A549 (cell line): ENCODE measurements at regions not wholly inside any gene's neighbourhood (a gene's known extent, or its start where the extent isn't known, plus 50 kb on each side); places are given as distances from the start of the nearest gene placed in this dataset.

Source experiments
- ATAC-seq, 2 experiments: fragments of 200-7000 bp in 1 of 2; fragments of >200 bp in 1 of 2; cut with Nextera tagmentation in 1 of 2; cut with Tn5 transposase in 1 of 2; 3 replicates each; pipeline versions ENCODE4 v1.8.0 to v1.9.1; 2018 to 2020; ENCODE audit warnings: mild to moderate bottlenecking in 1 of 2, moderate library complexity in 1 of 2
- CTCF ChIA-PET: fragments of 300-600 bp; sonication (Branson Sonifier 250); formaldehyde crosslinking; extraction: SDS; loops from one replicate; lab custom pipeline; 2021; ENCODE audit warnings: antibody characterized with exemption, inconsistent platforms; lab: Yijun Ruan, JAX
- POLR2A ChIA-PET: fragments of 350-600 bp; formaldehyde crosslinking; extraction: SDS; loops from one replicate; lab custom pipeline; 2021; ENCODE audit warnings: antibody characterized with exemption, inconsistent platforms; lab: Yijun Ruan, JAX
- DNase-seq, 2 experiments: peaks; one replicate each; pipeline versions ENCODE4 v3.0.0 to v3.0.0-alpha.2; 2011 to 2016; ENCODE audit warnings: low read depth in 1 of 2, low spot score in 1 of 2
- FAIRE-seq: peaks from 2 replicates; lab custom pipeline; 2011; peaks lifted over from hg19 to GRCh38; lab: Jason Lieb, UNC
- H3K27ac ChIP-seq, 2 experiments: fragments of >200 bp; sonication (Bioruptor Twin); formaldehyde crosslinking; 3 replicates each; pipeline ENCODE4 v1.5.1; 2016 to 2017
- H3K4me1 ChIP-seq: fragments of >200 bp; sonication (Bioruptor Twin); formaldehyde crosslinking; 3 replicates; pipeline ENCODE4 v1.6.1; 2016
- H3K4me2 ChIP-seq: fragments of >200 bp; sonication (Bioruptor Twin); formaldehyde crosslinking; 3 replicates; pipeline ENCODE4 v1.6.1; 2016
- H3K4me3 ChIP-seq: fragments of >200 bp; sonication (Bioruptor Twin); formaldehyde crosslinking; 3 replicates; pipeline ENCODE4 v1.5.1; 2016
- H3K9me3 ChIP-seq: fragments of >200 bp; sonication (Bioruptor Twin); formaldehyde crosslinking; 3 replicates; pipeline ENCODE4 v1.6.1; 2016
- CBX2 ChIP-seq: fragments of 200-600 bp; sonication (generic); IDR thresholded peaks from 2 replicates; pipeline ENCODE4 v1.6.1; 2016; ENCODE audit warnings: low read depth, mild to moderate bottlenecking, borderline replicate concordance
- CEBPB ChIP-seq, 2 experiments: fragments of >200 bp in 1 of 2; sonication (Bioruptor Twin) in 1 of 2; formaldehyde crosslinking in 1 of 2; IDR thresholded peaks; 2 replicates each; pipeline ENCODE4 v1.6.1; 2012 to 2016
- CHD4 ChIP-seq: fragments of 200-600 bp; sonication (generic); IDR thresholded peaks from 2 replicates; pipeline ENCODE4 v1.6.1; 2016; ENCODE audit warnings: antibody characterized with exemption, mild to moderate bottlenecking, borderline replicate concordance
- E2F6 ChIP-seq: IDR thresholded peaks from 2 replicates; pipeline ENCODE4 v1.6.1; 2012; ENCODE audit warnings: low read depth, borderline replicate concordance
- ESRRA ChIP-seq: fragments of 150-350 bp; IDR thresholded peaks from 2 replicates; pipeline ENCODE4 v1.6.1; 2014; ENCODE audit warnings: mild to moderate bottlenecking, low read length, borderline replicate concordance
- FOSB ChIP-seq: fragments of 250-450 bp; sonication (Bioruptor Pico); IDR thresholded peaks from 2 replicates; pipeline ENCODE4 v1.5.0; 2020; ENCODE audit warnings: mild to moderate bottlenecking, moderate library complexity
- FOSL2 ChIP-seq, 2 experiments: fragments of 450-650 bp in 1 of 2; fragments of >200 bp in 1 of 2; sonication (Bioruptor Twin) in 1 of 2; formaldehyde crosslinking; IDR thresholded peaks; 2 replicates each; pipeline versions ENCODE4 v1.5.0 to v1.6.1; 2016 to 2020; ENCODE audit warnings: mild to moderate bottlenecking in 1 of 2, moderate library complexity in 1 of 2
- HOXA7 ChIP-seq: fragments of 250-450 bp; sonication (Bioruptor Pico); IDR thresholded peaks from 2 replicates; pipeline ENCODE4 v1.5.0; 2020; ENCODE audit warnings: mild to moderate bottlenecking, moderate library complexity
- HOXB5 ChIP-seq: fragments of 250-450 bp; sonication (Bioruptor Pico); IDR thresholded peaks from 2 replicates; pipeline ENCODE4 v1.5.0; 2020; ENCODE audit warnings: mild to moderate bottlenecking, moderate library complexity
- JUNB ChIP-seq: fragments of >200 bp; sonication (Bioruptor Twin); formaldehyde crosslinking; IDR thresholded peaks from 2 replicates; pipeline ENCODE4 v1.6.1; 2016
- KDM5A ChIP-seq: fragments of 200-600 bp; sonication (generic); IDR thresholded peaks from 2 replicates; pipeline ENCODE4 v1.6.1; 2016; ENCODE audit warnings: antibody characterized with exemption, mild to moderate bottlenecking
- MAFK ChIP-seq: fragments of 450-650 bp; IDR thresholded peaks from 2 replicates; pipeline ENCODE4 v1.6.1; 2014; ENCODE audit not compliant: partially characterized antibody
- MAZ ChIP-seq: fragments of 150-350 bp; IDR thresholded peaks from 2 replicates; pipeline ENCODE4 v1.6.1; 2014; ENCODE audit warnings: antibody characterized with exemption, low read depth, low read length, borderline replicate concordance
- NR3C1 ChIP-seq: fragments of >200 bp; sonication (Bioruptor Twin); formaldehyde crosslinking; IDR thresholded peaks from 3 replicates; pipeline ENCODE4 v1.6.1; 2017
- POLR2AphosphoS2 ChIP-seq: conservative IDR thresholded peaks from 2 replicates; pipeline ENCODE4 v1.6.1; 2012; ENCODE audit warnings: low read length, improper control_type of control experiment, inconsistent platforms
- RARB ChIP-seq: fragments of 250-450 bp; sonication (Bioruptor Pico); IDR thresholded peaks from 2 replicates; pipeline ENCODE4 v1.8.0; 2021; ENCODE audit warnings: mild to moderate bottlenecking, moderate library complexity
- RFX5 ChIP-seq: fragments of 450-650 bp; IDR thresholded peaks from 2 replicates; pipeline ENCODE4 v1.7.1; 2014; ENCODE audit warnings: antibody characterized with exemption, mild to moderate bottlenecking, moderate library complexity
- RNF2 ChIP-seq: fragments of 200-600 bp; sonication (generic); IDR thresholded peaks from 2 replicates; pipeline ENCODE4 v1.6.1; 2016; ENCODE audit warnings: low read depth, mild to moderate bottlenecking, antibody characterized with exemption, moderate library complexity, borderline replicate concordance
- ZFP36 ChIP-seq: fragments of 450-650 bp; IDR thresholded peaks from 2 replicates; pipeline ENCODE4 v1.6.1; 2014; ENCODE audit warnings: borderline replicate concordance; ENCODE audit not compliant: partially characterized antibody
- ZNF302 ChIP-seq: fragments of 250-450 bp; sonication (Bioruptor Pico); IDR thresholded peaks from 2 replicates; pipeline ENCODE4 v1.9.0; 2021; ENCODE audit warnings: inconsistent platforms, mild to moderate bottlenecking, moderate library complexity
- WGBS: methylation state at CpG from one replicate; pipeline ENCODE4 v1.1.6; 2017; ENCODE audit errors: missing lambda C conversion rate; 5-methylcytosine and 5-hydroxymethylcytosine counted together
- TF ChIP-seq, protein P1 (sequence below): fragments of >200 bp; sonication (Bioruptor Twin); formaldehyde crosslinking; IDR thresholded peaks from 3 replicates; pipeline ENCODE4 v1.5.1; 2016
- TF ChIP-seq, protein P2 (sequence below): fragments of 250-450 bp; sonication (Bioruptor Pico); IDR thresholded peaks from 2 replicates; pipeline ENCODE4 v1.5.0; 2020; ENCODE audit warnings: low read depth, mild to moderate bottlenecking, moderate library complexity
- TF ChIP-seq, protein P3 (sequence below): fragments of >200 bp; sonication (Bioruptor Twin); formaldehyde crosslinking; IDR thresholded peaks from 2 replicates; pipeline ENCODE4 v1.6.1; 2016

GRCh38 chr9:106602344-106602743 lies 260.6 kb upstream of the ZNF462 start:
- TF ChIP-seq HOXB5 (CRISPR knock-in tag): no peak
- no peak for TF ChIP-seq CBX2
- TF ChIP-seq MAFK: no peak
- TF ChIP-seq, protein P1, sequence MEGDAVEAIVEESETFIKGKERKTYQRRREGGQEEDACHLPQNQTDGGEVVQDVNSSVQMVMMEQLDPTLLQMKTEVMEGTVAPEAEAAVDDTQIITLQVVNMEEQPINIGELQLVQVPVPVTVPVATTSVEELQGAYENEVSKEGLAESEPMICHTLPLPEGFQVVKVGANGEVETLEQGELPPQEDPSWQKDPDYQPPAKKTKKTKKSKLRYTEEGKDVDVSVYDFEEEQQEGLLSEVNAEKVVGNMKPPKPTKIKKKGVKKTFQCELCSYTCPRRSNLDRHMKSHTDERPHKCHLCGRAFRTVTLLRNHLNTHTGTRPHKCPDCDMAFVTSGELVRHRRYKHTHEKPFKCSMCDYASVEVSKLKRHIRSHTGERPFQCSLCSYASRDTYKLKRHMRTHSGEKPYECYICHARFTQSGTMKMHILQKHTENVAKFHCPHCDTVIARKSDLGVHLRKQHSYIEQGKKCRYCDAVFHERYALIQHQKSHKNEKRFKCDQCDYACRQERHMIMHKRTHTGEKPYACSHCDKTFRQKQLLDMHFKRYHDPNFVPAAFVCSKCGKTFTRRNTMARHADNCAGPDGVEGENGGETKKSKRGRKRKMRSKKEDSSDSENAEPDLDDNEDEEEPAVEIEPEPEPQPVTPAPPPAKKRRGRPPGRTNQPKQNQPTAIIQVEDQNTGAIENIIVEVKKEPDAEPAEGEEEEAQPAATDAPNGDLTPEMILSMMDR: no peak
- no peak for TF ChIP-seq CEBPB (IDR thresholded peaks at IDR 0.05)
- TF ChIP-seq ZFP36: no peak
- TF ChIP-seq RNF2: no peak
- TF ChIP-seq E2F6: no peak
- TF ChIP-seq FOSB: no peak
- no peak for TF ChIP-seq RARB (CRISPR knock-in tag)
- TF ChIP-seq POLR2AphosphoS2: no peak
- TF ChIP-seq, protein P2, sequence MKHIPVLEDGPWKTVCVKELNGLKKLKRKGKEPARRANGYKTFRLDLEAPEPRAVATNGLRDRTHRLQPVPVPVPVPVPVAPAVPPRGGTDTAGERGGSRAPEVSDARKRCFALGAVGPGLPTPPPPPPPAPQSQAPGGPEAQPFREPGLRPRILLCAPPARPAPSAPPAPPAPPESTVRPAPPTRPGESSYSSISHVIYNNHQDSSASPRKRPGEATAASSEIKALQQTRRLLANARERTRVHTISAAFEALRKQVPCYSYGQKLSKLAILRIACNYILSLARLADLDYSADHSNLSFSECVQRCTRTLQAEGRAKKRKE (CRISPR knock-in tag): no peak
- no peak for TF ChIP-seq FOSL2 (IDR thresholded peaks at IDR 0.05)
- no peak for TF ChIP-seq FOSL2 (CRISPR knock-in tag; IDR thresholded peaks at IDR 0.05)
- no peak for TF ChIP-seq HOXA7
- no peak for TF ChIP-seq RFX5
- TF ChIP-seq, protein P3, sequence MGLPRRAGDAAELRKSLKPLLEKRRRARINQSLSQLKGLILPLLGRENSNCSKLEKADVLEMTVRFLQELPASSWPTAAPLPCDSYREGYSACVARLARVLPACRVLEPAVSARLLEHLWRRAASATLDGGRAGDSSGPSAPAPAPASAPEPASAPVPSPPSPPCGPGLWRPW: no peak
- no peak overlapping the region for H3K4me2 ChIP-seq
- DNase-seq: no peak
- FAIRE-seq: no peak
- H3K4me3 ChIP-seq: no peak overlapping the region
- no peak overlapping the region for H3K27ac ChIP-seq
- no peak for ATAC-seq
- no peaks in the 10 kb centered on the region for H3K9me3 ChIP-seq
- 0% methylated on average over 1 of the region's 1 CpG for WGBS
- ChIA-PET POLR2A (no interaction called here), CTCF (no interaction called here)
- H3K4me1 ChIP-seq: no peaks in the 10 kb centered on the region

DNA sequence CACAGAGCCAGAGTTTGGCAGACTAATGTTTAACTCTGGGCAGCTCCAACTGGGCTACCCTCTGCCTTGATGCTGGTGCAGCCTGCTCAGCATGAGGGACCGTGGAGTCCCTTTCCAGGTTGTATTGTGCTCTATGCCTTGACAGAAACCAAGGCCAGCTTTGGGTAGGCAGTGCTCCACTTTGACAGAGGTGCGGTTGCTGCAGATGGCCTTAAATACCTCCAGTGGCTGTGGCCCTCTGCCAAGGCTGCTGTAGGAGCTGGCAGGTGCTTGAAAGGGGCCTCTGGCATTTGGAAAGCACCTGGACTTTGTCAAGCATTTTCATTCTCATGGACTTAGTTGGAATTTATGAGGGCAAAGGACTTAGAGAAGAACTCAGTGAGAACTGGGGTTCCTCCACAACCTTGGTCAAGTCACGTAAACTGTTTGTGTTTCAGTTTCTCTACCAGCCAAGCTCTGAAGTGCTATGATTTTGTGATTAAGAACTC lies 249.7 kb upstream of the ZNF462 start:
- no peaks in the 10 kb centered on the region for H3K4me1 ChIP-seq
- H3K4me3 ChIP-seq: no peak overlapping the region
- no peaks in the 10 kb centered on the region for H3K9me3 ChIP-seq
- no peak for FAIRE-seq
- no peak overlapping the region for H3K27ac ChIP-seq
- no peak overlapping the region for H3K4me2 ChIP-seq
- POLR2A ChIA-PET: no interaction called here
- no peak for TF ChIP-seq CHD4
- no peak for DNase-seq
- WGBS: 32% methylated on average over 3 of the region's 3 CpGs
- no peak for ATAC-seq
- CTCF ChIA-PET: no interaction called here

GRCh38 chr9:106615118-106615889 lies 247.7 kb upstream of the ZNF462 start:
- ATAC-seq (no peak), DNase-seq (no peak), FAIRE-seq (no peak)
- ChIA-PET POLR2A (no interaction called here), CTCF (interaction anchor here (0.6 to 1.2 kb wide), 2 partner anchors 15 to 179 kb away, joined by 3 read pairs; no protein-coding TSS in a partner anchor)
- 9% methylated on average over 7 of the region's 7 CpGs for WGBS
- Histone ChIP-seq H3K4me1 (no peaks in the 10 kb centered on the region), H3K4me2 (no peak overlapping the region), H3K9me3 (no peaks in the 10 kb centered on the region), H3K27ac (no peak overlapping the region), H3K4me3 (no peak overlapping the region)
- TF ChIP-seq RARB (CRISPR knock-in tag): no peak
- TF ChIP-seq, protein P3: no peak
- no peak for TF ChIP-seq NR3C1
- no peak for TF ChIP-seq E2F6
- no peak for TF ChIP-seq MAZ
- no peak for TF ChIP-seq ESRRA
- TF ChIP-seq ZNF302 (CRISPR knock-in tag): no peak
- no peak for TF ChIP-seq MAFK
- no peak for TF ChIP-seq FOSB
- no peak for TF ChIP-seq JUNB
- TF ChIP-seq KDM5A: no peak
- no peak for TF ChIP-seq CBX2
